Hypothalamus (tissue), 51 donors: ENCODE measurements at regions not wholly inside any gene's neighbourhood (a gene's known extent, or its start where the extent isn't known, plus 50 kb on each side); places are given as distances from the start of the nearest gene placed in this dataset.
A peak's percentile ranks its signal among the peaks of the same experiment; 100 is the strongest.
"Not testable (repeated sequence)": the region's sequence is repeated elsewhere in the genome, so short reads cannot be mapped to it uniquely, and the experiment has no call there.

Experiments
- DNase-seq, 51 donors: peaks; one replicate each; lab custom pipeline; 2025; lab: John Stamatoyannopoulos, UW

- not testable (repeated sequence) for DNase-seq
Measured at GRCh38 chr16:48951621-48952125, 330.0 kb downstream of the CBLN1 start.

GRCh38 chr16:48950184-48950583, 331.5 kb downstream of the CBLN1 start:
- no peak for DNase-seq

GRCh38 chr16:48949636-48950035, 332.0 kb downstream of the CBLN1 start:
- DNase-seq: no peak

DNA sequence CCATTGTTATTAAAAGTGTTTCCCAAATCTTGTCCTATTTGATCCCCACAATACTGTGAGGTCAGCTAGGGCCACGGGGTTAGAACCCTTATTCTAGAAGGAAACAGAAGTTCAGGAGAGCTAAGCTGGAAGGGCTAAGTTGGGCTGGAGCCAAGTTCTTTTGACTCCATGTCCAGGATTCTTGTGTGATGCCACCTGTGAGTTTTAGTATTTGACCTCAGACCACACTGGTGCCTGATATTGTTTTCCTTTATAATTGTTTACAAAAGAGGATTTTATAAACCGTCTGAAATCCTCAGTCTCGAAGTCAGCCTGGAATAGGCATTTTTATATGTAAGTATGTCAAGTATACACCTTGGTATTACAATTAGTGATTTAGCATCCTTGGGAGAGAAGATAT, 332.7 kb downstream of the CBLN1 start:
- DNase-seq: no peak

DNA sequence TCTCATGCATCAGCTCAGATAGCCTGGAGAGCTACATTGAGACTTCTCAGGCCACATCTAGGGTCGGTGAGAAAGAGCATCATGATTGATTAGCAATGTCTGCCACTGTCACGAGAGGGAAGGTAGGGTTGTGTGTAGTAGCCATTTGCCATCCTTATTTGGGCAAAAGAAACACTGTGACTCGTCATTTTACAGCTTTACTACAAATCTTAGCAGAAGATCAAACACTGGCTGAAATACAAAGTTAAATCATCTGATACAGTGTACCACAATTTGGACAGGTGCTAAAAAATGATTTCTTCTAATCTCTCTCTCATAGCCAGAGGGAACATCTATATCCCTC, 334.3 kb downstream of the CBLN1 start:
- no peak for DNase-seq

DNA sequence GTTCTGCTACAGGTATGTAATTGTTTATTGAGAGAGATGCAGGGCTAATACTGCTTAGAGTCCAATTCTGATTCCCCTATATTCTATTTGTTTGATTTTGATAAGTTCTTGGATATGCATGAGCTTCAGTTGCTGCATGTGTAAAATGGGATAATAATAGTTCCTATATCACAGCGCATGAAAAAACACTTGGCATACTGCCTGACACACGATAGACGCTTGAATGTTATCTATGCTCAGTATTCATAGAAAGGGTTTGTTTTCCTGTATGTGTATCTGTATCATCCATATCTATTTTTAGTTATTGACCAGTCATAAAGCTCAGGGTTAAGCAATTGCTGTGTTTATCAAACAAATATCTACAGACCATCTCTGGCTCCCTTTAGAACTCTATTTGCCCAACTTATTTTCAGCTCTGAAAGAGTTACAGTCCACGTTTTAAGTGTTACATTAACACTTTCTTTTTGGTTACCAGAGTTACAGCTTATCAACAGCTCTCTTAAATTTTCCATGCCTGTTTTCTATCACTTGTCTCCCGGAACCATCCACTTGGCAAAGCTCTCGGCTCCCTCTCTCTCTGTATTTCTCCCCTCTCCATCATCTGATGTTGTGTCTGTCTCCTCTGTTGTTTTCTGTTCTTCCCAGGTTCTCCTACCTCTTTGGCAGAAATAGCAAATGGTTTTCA, 334.8 kb downstream of the CBLN1 start:
- no peak for DNase-seq

DNA sequence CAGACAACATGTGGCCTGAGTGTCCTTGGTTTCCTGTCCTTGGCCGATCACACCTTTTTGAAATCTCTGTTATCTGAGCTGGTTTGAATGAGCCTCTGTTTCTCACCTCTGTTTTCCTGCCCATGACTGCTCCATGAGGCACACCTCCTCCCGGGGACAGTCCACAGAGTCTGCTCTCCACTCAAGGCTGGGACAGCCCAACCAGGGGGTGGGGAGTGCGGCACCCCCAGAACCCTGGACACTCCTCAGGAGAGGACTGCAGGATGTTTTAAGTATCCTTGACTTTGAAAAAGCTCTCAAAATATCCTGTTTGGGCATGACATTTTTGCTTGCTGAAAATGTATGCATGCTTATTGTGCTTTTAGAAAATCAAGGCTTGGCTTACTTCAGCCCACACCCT, 333.0 kb upstream of the N4BP1 start:
- no peak for DNase-seq

GRCh38 chr16:48936811-48937210, 326.8 kb upstream of the N4BP1 start:
- DNase-seq: no peak

- no peak for DNase-seq
Measured at GRCh38 chr16:48932216-48932855, 322.4 kb upstream of the N4BP1 start.

DNA sequence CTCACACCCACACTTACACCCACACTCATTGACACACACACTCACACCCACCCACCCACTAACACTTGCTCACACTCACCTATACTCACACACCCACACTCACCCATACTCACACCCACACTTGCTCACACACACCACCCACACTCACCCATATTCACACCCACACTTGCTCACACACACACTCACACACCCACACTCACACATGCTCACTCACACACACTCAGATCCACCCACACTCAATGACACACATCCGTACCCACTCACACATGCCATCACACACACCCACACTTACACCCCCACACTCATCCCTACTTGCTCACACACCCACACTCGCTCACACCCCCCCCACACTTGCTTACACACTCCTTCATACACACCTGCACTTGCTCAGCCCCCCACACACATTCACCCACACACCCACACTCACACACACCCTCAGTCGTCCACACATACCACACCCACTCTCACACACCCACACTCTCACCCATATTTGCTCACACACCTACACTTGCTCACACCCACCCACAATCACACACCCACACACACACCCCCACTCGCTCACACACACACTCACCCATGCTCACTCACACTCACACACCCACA, 321.1 kb upstream of the N4BP1 start:
- DNase-seq: no peak

GRCh38 chr16:48919791-48920190, 309.8 kb upstream of the N4BP1 start:
- no peak for DNase-seq

DNA sequence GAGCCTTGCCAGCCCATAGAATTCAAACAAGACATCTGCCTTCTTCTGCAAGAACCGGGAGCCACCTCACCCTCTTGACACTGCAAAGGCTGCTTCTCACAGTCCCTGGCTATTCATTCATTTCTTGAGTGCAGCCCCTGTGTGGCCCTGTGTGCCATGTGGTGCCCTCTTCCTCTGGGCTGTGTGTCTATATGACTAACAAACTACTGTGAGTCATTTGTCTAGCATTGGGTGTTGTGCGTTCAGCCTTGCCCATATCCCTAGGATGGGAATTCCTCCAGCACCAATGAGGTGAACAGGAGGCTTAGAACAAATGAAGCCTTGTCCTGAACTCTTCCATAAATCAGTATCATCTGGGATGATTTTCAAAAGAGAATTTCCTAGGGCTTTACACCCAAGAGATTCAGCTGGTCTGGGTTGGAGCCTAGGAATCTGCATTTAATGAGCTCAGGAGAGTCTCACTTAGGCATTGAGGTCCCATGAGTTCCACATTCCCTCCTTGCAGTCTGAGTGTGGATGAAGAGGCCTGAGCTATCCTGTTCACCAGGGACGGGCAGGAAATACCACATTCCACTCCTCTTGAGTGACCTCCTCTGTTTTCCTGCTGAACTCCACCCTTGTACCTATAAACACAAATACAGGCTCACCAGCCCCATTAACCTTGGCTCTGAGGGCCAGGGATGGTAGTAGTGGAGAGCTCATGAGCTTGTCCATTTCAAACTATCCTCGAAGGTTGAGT, 308.7 kb upstream of the N4BP1 start:
- DNase-seq: no peak

DNA sequence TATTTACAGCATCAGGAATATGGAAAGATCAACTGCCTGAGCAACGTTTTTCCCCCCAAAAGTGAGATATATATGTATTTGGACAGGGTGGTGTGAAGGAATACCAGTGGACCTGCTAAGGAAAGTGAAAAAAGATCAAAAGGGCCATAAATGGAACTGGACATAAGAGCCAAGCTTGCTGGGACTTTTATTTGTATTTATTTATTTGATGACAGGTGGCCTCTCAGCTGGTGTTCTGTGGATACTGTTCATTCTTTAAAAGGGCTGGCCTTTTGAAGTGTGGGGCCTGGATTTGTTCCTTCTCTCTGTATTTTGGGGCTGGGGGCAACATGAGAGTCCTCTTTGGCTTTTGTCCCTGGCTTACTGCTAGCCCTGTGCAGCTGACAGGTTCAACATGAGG, 306.6 kb upstream of the N4BP1 start:
- DNase-seq: no peak

DNA sequence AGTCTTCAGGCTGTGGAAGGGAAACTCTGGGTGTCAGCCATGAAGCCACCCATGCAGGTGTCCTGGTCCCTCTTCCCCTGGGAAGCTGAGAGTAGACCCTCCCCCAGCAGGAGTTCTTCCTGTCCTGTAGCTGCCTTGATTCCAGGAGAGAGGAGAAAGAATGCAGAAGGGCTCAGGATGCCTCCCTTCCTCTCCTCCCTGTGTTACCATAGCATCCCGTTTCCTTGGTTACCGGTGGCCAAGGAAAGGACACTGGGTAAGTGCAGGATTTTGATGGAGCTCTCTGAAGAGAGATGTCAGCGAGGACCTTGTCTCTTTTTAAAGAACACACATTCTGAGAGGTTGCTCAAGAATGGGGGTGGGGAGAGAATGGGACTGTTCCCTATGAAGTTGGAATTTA, 304.1 kb upstream of the N4BP1 start:
- DNase-seq: peak in 6 of 51 donors; percentile 12 to 44 (median 24)

GRCh38 chr16:48913384-48913783, 303.4 kb upstream of the N4BP1 start:
- no peak for DNase-seq

- no peak for DNase-seq
Measured at GRCh38 chr16:48912360-48912759, 302.4 kb upstream of the N4BP1 start.

DNA sequence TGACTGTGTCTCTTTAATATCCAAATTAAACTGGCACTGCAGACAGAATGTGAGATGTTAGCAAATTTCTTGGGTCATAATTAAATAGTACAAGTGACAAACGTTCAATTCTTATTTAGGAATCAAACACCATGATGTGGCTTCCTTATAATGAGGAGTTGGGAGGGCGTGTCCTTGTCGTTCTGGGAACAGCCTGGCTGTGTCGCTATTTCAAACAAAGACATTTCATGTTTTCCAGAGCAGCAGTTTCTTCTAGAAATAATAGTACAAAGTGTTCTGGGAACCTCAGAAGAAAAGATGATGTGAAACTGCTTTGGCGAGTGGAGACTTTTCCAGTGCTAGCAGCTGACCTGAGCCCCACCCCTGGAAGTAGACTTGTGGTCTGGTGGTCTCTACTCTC, 301.7 kb upstream of the N4BP1 start:
- DNase-seq: no peak

- DNase-seq: no peak
Measured at GRCh38 chr16:48910214-48910613, 300.2 kb upstream of the N4BP1 start.

DNA sequence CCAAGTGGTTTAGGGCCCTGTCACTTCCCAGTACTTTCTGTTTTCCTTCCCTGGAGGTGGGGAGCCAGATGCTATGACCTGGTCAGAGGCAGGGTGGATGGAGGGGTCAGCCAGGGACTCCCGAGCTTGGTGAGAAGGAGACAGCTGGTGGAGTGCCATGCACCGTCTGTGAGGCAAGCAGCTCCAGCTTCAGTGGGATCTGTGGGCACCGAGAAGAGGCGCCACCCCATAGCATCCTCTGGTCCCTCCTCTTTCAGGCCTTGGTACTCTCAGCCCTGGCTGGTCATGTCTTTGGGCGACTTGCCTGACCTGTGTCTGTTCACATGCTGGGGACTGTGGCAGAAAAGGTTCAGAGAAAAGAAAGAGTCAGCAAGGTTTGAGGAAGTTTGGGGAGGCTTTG, 299.3 kb upstream of the N4BP1 start:
- DNase-seq: no peak

DNA sequence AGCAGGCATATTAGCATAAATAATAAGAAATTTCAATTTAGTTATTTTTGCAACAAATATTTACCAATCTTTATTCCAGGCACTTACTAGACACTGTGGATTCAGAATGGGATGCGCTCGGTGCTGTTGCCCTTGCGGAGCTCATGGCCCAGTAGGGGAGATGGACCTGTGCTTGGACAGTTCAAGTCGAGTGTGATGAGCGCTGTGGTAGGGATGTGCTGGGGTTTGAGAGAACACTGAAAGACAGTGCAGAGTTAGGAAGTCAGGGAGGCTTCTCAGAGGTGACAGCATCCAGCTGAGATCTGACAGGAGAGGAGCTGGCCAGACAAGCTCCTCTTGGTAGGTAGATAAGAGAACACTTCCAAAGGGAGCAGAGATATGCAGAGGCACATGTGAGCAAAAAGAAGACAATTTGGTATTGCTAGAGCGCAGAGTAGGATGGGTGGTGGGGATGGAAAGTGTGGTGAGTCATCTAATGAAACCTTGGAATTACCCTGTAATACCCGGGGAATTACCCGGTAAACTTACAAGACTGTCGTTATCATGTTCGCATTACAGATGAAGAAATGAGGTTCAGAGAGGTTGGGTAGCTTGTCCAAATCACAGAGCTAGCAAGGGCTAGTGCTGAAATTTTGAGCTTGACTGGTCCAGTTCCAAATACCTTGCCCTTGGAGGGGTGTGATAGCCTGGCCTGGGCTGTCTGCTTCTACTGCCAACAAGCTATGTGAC, 298.1 kb upstream of the N4BP1 start:
- DNase-seq: no peak
